HEK293T (cell line): ENCODE measurements at regions not wholly inside any gene's neighbourhood (a gene's known extent, or its start where the extent isn't known, plus 50 kb on each side); places are given as distances from the start of the nearest gene placed in this dataset.

Experiments used
- FOXM1 ChIP-seq: fragments of 450-650 bp; IDR thresholded peaks from 2 replicates; pipeline ENCODE4 v1.6.1; 2017; ENCODE audit warnings: mild to moderate bottlenecking, borderline replicate concordance
- HDGF ChIP-seq: fragments of 450-650 bp; IDR thresholded peaks from 2 replicates; pipeline ENCODE4 v1.6.1; 2017; ENCODE audit warnings: antibody characterized with exemption, borderline replicate concordance
- SP1 ChIP-seq: fragments of 450-650 bp; IDR thresholded peaks from 2 replicates; pipeline ENCODE4 v1.6.1; 2017

DNA sequence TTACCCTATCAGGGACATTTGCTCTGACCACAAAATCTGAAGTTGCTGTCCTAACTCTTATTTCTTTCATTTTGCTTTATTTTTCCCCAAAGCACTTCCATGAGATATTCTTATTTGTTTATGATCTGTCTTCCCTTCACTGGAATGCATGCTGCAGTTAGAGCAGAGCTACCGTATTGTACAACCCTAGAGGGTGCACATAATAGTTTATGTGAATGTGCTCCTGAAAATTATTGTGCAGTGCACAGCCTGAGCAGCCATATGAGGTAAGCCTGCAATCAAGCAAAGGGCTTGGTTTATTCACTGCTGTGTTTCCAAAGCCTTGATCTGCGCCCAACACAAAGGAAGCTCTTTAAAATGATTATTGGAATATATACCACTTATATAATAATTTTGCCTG, 120.3 kb upstream of the CADPS start:
- TF ChIP-seq HDGF: no peak
- no peak for TF ChIP-seq SP1
- no peak for TF ChIP-seq FOXM1
